ENCODE measurements at regions not wholly inside any gene's neighbourhood (a gene's known extent, or its start where the extent isn't known, plus 50 kb on each side); places are given as distances from the start of the nearest gene placed in this dataset.
"Not testable (repeated sequence)": the region's sequence is repeated elsewhere in the genome, so short reads cannot be mapped to it uniquely, and the experiment has no call there.

DNA sequence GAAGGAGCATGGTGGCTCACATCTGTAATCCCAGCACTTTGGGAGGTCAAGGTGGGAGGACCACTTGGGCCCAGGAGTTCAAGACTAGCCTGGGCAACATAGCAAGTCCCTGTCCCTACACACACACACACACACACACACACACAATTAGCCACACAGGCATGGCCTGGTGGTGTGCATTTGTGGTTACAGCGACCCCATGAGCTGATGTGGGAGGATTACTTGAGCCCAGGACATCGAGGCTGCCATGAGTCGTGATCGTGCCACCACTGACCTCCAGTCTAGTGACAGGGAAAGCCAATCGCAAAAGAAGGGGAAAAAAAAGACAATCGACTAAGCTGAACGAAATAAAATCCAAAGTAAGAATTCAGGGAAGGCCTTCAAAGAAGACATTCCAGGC, 67.9 kb downstream of the TBX3 start:
- no peak for DNase-seq (ENCODE audit: low spot score)

- DNase-seq (ENCODE audit: low spot score) = no peak
These were observed 69.9 kb downstream of the TBX3 start for GRCh38 chr12:114614040-114614439.

- DNase-seq (ENCODE audit: low spot score) = no peak
These were observed 71.9 kb downstream of the TBX3 start for GRCh38 chr12:114612062-114612461.

- peak; percentile 63 for DNase-seq (ENCODE audit: low spot score)
These were observed 72.6 kb downstream of the TBX3 start for GRCh38 chr12:114611145-114612018.

DNA sequence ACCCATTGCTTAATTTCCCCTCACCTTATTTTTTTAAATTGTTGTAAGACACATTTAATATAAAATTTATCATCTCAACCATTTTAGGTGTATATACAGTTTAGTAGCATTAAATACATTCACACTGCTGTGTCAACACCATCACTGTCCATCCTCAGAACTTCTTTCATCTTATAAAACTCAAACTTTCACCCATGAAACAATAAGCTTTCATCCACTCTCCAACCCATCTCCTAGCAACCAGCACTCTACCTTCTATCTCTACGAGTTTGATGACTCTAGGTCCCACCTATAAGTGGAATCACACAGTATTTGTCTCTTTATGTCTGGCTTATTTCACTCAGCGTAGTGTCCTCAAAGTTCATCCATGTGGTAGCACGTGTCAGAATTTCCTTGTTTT, 75.5 kb downstream of the TBX3 start:
- DNase-seq (ENCODE audit: low spot score) = no peak

DNA sequence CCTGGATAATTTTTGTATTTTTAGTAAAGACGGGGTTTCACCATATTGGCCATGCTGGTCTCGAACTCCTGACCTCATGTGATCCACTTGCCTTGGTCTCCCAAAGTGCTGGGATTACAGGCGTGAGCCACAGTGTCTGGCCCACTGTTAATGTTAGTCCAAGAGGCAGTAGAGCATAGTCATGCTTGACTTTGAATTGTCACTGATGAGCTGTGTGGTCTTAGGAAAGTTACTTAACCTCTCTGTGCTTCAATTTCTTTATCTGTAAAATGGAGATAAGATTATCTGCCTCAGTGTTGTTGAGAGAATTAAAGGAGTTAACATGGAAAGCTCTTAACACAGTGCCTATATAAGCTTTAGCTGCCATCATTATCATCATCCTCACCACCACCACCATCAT, 78.1 kb downstream of the TBX3 start:
- no peak for DNase-seq (ENCODE audit: low spot score)

- DNase-seq (ENCODE audit: low spot score) = no peak
These were observed 79.4 kb downstream of the TBX3 start for GRCh38 chr12:114604606-114605005.

DNA sequence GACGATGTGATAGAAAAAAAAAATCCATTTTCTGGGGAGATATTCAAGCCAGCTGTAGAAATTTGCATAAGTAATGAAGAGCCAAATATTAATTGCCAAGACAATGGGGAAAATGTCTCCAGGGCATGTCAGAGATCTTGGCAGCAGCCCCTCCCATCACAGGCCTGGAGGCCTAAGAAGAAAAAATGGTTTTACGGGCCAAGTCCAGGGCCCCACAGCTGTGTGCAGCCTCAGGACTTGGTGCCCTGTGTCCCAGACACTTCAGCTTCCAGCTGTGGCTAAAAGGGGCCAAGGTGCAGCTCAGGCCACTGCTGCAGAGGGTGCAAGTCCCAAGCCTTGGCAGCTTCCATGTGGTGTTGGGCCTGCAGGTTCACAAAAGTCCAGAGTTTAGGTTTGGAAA, 83.4 kb downstream of the TBX3 start:
- DNase-seq (ENCODE audit: low spot score) = not testable (repeated sequence)

GRCh38 chr12:114598111-114598510, 85.9 kb downstream of the TBX3 start:
- DNase-seq (ENCODE audit: low spot score) = no peak

DNA sequence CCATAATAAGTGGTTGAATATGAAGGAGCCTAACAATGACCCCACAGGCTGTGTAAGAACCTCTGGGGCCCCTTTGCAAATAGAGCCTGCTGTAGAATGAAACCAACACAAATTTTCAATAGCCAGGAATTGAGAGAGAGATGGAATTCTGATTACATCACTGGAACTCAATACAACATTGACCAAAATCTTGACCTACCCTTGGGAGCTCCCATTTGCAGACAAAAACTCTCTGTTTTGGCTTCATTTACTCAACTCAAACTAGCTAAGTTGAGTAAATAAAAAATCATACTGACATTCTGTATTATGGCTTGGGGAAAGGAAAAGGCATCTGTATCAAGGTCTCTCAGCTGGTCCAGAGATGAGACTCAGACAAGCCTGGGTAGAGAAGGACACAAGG, 91.0 kb downstream of the TBX3 start:
- DNase-seq (ENCODE audit: low spot score) = no peak

DNA sequence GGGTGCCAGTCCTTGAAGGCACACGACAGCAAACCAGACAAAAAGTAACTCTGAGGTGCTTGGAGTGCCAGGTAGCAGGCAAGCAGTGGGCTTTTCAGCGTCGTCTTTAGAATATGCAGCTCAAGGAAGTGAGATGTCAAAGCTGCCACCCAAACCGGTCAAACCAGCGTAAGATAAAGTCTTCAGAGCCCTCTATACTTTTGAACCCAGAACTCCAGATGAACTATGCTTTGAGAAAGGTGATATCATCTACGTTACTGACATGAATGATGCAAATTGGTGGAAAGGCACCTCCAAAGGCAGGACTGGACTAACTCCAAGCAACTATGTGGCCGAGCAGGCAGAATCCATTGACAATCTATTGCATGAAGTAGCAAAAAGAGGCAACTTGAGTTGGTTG, 95.9 kb downstream of the TBX3 start:
- DNase-seq (ENCODE audit: low spot score) = no peak

- no peak for DNase-seq (ENCODE audit: low spot score)
These were observed 103.7 kb downstream of the TBX3 start for GRCh38 chr12:114580306-114580705.

- DNase-seq (ENCODE audit: low spot score) = no peak
These were observed 104.6 kb downstream of the TBX3 start for GRCh38 chr12:114579389-114579788.

GRCh38 chr12:114562654-114563053, 121.3 kb downstream of the TBX3 start:
- DNase-seq (ENCODE audit: low spot score) = no peak

- DNase-seq (ENCODE audit: low spot score) = no peak
These were observed 128.5 kb downstream of the TBX3 start for GRCh38 chr12:114555451-114555850.

- DNase-seq (ENCODE audit: low spot score) = no peak
These were observed 136.3 kb downstream of the TBX3 start for GRCh38 chr12:114547636-114548035.

DNA sequence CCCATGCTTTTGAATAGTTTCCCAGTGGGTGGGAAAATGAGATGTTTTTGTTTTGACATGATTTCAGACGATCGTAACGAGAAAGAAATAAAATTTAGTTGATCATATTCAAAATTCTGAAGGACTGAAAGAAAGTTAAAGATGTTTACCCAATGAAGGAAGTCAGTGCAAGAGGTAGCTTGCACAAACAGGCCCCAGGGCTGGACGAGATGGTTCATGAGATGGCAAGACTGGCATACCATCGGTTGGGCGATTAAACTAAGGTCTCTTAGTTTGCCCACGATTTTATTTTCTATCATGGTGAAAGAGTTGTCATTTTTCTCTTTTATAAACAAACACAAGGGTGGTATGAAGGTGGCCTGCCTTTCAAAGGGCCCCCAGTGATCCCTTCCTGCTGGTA, 124.5 kb upstream of the TBX5 start:
- DNase-seq (ENCODE audit: low spot score) = no peak

DNA sequence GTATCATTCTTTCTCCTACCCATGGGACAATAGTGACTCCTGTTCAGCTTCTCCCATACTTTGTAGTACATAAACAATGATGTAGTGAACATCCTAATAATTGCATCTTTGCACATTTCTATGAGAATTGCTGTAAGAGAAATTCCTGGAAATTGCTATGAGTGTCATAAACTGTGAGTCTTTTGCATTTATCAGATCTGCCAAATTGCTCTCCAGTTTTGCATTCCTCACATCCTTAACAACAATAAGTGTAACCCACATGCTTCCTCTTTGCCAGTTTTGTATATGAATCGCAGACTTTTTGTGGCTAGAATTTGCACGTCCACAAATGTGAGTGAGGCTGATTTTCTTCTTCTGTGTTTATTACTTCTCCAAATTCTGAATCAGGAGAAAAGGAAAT, 124.0 kb upstream of the TBX5 start:
- no peak for DNase-seq (ENCODE audit: low spot score)

DNA sequence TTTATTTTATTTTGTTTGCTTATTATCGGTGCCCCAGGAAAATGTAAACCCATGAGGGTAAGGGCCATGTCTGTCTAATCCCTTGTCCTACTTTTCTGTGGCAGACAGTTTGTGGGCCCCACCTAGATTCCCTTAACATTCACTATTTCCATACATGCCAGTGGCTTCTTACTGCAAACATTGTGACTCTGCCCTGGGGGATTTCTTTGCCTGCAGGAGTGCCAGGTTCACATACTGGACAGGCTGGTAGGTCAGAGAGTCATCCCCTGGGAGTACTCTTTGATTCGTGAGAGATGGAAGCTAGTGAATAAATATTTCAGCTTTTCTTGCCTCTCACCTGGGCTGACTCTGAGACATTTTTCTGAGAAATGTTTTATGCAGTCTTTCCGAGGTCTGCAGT, 122.8 kb upstream of the TBX5 start:
- DNase-seq (ENCODE audit: low spot score) = no peak

- not testable (repeated sequence) for DNase-seq (ENCODE audit: low spot score)
These were observed 115.2 kb upstream of the TBX5 start for GRCh38 chr12:114521160-114521559.

DNA sequence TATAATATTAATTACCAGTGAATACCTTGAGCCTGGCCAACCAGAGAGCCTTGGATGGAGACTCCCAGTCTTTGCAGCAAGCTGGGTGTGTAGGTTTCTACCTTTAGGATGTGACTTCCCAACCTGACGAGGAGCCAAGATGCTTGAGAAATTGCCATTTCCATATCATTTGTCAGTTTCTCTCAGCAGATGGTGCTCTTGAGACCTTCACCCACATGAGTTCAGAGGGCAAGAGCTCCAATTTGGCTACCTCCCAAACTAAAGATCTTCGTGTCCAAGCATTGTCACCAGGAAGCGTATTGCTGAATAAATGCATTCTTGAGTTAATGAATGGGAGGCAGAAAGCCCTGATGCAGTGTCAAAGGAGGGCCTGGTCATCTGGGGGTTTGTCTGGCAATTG, 106.4 kb upstream of the TBX5 start:
- no peak for DNase-seq (ENCODE audit: low spot score)

DNA sequence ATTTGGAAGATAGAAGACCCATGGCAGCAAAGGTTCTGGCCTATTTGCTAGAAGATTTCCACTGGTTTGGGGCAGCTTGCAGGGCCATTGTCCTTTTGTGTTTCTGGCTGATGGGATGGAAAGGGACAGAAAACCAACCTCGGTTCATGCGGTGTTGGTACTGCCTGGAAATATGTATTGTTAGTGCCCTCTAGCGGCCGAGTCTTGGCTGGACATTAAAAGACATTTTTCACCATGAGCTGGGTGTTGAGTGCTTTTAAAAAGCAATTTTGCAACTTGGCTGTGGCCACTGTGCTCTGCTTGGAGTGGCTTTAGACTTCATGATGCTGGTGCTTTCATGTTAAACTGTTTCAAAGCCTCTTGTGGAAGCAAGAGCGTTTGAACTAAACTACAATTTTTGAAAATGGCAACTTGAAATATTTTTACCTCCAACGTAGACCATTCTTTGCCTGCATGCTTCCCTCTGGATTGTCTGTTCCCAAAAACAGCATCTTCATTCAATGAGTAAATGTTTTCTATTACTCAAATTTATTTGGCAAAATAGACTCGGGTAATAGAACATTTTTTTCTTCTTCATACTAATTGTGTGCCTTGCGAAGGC, 102.7 kb upstream of the TBX5 start:
- peak; percentile 84 for DNase-seq (ENCODE audit: low spot score)

DNA sequence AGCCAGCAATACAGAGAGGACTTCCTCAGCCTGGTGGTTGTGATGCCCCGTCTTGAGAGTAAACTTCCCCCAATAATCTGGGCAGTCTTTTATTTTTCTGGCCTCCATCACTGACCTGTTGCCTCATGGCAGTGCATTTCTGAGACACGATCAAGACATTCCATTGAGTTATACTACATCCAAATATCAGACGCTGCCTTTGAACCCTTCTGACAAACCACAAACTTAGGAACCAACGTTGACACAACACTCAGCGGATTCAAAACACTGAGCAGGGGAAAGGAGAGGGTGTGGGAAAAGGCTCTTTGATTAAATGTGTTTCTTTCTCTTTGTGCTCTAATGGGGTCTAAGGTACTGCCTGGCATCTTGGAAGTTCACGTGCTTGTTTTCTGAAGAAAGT, 100.7 kb upstream of the TBX5 start:
- no peak for DNase-seq (ENCODE audit: low spot score)

All from HT-29 (cell line).